ENCODE measurements at regions not wholly inside any gene's neighbourhood (a gene's known extent, or its start where the extent isn't known, plus 50 kb on each side); places are given as distances from the start of the nearest gene placed in this dataset.

DNA sequence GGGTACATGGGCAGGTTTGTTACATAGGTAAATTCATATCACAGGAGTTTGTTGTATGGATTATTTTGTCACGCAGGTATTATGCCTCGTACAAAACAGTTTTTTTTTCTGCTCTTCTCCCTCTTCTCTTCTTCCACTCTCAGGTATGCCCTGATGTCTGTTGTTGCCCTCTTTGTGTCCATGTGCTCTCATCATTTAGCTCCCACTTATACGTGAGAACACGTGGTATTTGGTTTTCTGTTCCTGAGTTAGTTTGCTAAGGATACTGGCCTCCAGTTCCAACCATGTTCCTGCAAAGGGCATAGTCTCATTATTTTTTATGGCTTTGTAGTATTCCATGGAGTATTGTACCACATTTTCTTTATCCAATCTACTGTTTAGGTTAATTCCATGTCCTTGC, 65.7 kb downstream of the UNC5CL start:
- no peak for DNase-seq

- DNase-seq = no peak
Measured at GRCh38 chr6:40972814-40973213, 66.2 kb downstream of the UNC5CL start.

- DNase-seq = no peak
Measured at GRCh38 chr6:40972190-40972589, 66.8 kb downstream of the UNC5CL start.

DNA sequence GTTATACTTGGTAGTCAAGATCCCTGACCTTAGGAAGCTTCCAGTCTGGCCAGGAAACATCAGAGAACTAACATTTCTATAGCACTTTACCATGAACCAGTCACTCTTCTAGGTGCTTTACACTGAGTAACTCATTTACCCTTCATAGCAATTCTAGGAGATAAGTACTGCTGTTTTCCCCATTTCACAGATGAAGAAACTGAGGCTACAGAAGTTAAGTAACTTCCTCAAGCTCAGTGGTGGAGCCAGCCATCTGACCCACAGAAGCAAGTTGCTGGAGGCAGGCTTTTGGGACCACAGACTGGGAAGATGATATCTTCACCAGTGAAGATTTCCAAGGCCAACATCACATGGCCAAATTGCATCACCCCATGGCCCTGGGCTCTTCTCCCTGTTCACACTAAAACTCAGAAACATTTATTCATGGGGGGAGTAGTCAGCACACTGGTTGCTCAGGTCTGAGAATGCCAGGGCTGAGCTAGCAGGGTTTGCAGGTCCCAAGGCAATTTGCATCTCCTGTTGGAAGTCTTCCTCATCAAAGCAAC, 70.3 kb downstream of the UNC5CL start:
- DNase-seq = no peak

GRCh38 chr6:40966860-40967259, 72.2 kb downstream of the UNC5CL start:
- no peak for DNase-seq

- DNase-seq = no peak
Measured at GRCh38 chr6:40965046-40965445, 74.0 kb downstream of the UNC5CL start.

- no peak for DNase-seq
Measured at GRCh38 chr6:40963019-40963418, 76.0 kb downstream of the UNC5CL start.

- DNase-seq = no peak
Measured at GRCh38 chr6:40962241-40962640, 76.8 kb downstream of the UNC5CL start.

GRCh38 chr6:40961831-40962230, 77.2 kb downstream of the UNC5CL start:
- DNase-seq = no peak

GRCh38 chr6:40960742-40961430, 78.1 kb downstream of the UNC5CL start:
- DNase-seq = no peak

- DNase-seq = no peak
Measured at GRCh38 chr6:40959781-40960327, 79.2 kb downstream of the UNC5CL start.

DNA sequence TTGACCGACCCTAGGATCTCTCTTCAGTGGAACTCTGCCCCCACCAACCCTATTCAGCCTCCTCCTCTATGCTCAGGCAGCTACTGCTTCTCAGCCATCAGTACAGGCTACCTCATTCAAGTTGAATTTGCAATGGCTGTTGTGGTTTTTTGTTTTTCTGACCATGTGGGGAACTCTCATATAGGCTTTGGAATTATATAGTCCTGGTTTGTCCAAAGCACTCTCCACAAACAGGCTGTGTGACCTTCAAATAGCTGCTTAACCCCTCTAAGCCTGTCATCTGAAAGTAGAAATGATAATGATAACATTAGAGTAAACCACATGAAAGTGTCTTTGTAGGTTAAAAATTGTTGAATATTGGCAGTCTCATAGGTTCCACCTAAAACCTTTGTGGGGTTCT, 80.3 kb downstream of the UNC5CL start:
- DNase-seq = no peak

GRCh38 chr6:40957616-40958492, 81.2 kb downstream of the UNC5CL start:
- DNase-seq = no peak

- no peak for DNase-seq
Measured at GRCh38 chr6:40956936-40957335, 82.1 kb downstream of the UNC5CL start.

GRCh38 chr6:40955178-40955545, 83.9 kb downstream of the UNC5CL start:
- no peak for DNase-seq

DNA sequence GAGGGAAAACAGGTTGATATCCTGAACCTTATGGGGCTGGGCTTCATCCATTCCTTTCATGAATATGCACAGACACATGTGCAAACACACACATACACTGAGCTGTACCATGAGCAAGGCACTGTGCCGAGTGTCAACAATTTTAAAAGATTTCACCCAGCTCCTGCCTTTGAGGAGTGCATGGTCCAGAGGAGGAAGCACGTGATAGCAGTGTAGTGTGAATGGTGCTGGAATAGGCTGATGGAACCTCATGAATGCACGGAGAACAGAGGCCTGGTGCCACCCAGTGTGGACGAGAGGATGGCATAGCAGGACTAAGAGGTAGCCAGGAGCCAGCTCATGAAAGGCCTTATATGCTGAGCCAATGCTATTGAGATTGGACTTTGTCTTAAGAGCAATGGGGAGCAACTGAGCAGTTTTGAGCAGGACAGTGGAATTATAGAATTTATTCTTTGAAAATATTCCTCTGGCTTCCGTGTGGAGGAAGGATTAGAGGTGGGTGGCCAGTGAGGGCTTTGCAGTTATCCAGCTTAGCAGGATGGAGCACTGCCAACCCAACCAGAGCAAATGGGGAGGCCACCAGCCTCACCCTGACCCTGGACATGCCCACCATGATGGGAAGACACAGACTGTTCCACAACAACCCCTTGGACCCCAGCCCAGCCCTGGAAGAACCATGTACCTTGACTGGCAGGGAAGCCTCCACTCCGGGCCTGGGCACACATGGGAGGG, 84.4 kb downstream of the UNC5CL start:
- no peak for DNase-seq

DNA sequence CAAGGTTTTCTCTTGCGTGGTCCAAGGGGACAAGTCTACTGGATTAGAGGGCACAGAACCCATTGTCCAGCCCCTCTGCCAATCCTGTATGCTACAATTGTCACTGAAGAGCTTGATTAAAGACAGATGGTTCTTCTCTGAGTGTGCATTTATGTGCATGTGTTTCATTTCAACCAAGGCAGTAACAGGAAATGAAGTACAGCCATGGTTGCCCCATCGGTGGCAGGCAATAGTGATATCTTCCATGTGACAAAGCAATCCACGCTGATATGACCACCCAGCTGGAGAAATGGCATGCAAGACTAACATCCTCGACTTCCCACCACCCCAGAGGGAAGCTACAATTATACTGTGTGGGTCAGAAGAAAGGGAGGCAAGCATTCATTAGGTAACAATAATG, 85.5 kb downstream of the UNC5CL start:
- no peak for DNase-seq

GRCh38 chr6:40950986-40951698, 87.9 kb downstream of the UNC5CL start:
- DNase-seq = no peak

DNA sequence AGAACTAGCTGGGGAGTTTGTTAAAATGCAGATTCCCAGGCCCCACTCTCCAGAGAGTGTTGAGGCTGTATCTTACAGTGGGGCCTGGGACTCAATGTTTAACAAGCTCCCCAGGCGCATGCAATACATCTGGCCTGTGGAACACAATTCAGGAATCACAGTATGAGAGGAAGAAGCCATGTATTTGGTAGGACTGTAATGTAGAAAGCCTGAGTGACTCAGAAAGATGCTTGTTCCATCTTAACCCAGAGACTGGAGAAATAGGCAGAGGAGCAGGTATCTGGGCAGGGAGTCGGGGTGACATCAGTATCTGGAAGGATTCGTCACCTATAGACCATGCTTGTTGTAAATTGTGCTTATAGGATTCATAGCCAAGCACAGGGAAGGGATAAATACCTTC, 90.5 kb downstream of the UNC5CL start:
- no peak for DNase-seq

GRCh38 chr6:40947876-40948526, 91.0 kb downstream of the UNC5CL start:
- DNase-seq = no peak

DNA sequence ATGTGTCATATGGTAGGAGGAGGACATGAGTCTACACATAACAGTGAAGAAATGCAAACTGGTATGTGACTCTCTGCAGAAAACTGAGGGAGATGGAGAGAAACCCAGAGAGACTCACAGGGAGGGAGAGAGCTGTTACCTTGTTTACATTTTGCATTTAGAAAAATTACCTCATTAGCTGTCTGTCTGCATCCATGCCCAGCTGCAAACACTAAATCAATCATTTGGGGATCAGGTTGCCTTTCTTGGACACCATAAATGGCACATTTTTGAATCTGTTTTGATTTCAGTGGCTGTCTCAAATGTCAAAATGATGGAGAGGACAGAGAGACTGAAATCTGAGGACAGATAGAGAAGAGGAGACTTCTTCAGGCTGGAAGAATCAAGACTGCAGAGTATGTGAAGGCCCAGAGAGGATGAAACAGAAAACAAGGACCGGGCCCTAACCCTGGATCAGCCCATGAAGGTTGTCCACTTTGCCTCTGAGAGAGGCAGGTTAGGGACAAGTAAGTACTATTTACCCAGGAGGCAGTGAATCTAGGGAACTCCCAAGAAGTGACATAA, 92.2 kb downstream of the UNC5CL start:
- DNase-seq = no peak

DNA sequence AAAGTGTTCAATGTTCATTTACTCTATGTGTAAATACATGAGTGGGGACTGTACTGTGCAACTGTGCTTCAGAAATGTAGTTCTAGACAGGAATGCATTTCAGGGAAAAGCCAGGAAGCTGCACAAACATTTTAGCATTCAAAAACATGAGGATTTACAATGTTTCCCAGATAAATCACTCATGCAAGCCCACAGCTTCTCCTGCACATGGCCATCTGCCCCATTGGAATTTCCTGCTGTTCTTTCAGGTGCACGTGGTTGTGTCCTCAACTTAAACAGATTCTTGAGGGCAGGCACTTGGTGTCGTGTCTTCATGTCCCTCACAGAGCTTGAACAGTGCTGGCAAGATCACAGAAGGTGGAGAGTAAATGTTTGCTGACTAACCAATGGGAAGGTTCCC, 101.5 kb downstream of the UNC5CL start:
- DNase-seq = no peak
